K562 (cell line): ENCODE measurements at regions not wholly inside any gene's neighbourhood (a gene's known extent, or its start where the extent isn't known, plus 50 kb on each side); places are given as distances from the start of the nearest gene placed in this dataset.

ENCODE experiments used
- ATAC-seq: fragments of 200-7000 bp; cut with Tn5 transposase; 3 replicates; pipeline ENCODE4 v1.9.1; 2020; ENCODE audit warnings: moderate library complexity
- BruUV-seq: library from RNA; stranded (reverse); fragments of 400-500 nt; replicated peaks from 2 replicates; lab custom pipeline; 2021; lab: Mats Ljungman, UMichigan
- CTCF ChIA-PET: fragments of 300-600 bp; formaldehyde crosslinking; extraction: SDS; loops from one replicate; lab custom pipeline; 2021; ENCODE audit warnings: low intra/inter-chr PET ratio; lab: Yijun Ruan, JAX
- POLR2A ChIA-PET: fragments of 300-600, 350-650 bp; sonication (Branson Sonifier 250); formaldehyde crosslinking; extraction: SDS; loops from one replicate; lab custom pipeline; 2021; ENCODE audit warnings: antibody characterized with exemption, inconsistent platforms; lab: Yijun Ruan, JAX
- DNase-seq, 4 experiments: peaks; one replicate each; pipeline versions ENCODE4 v3.0.0 to v3.0.0-alpha.2; 2011 to 2018; ENCODE audit warnings: low spot score in 3 of 4, mixed read lengths in 3 of 4; ENCODE audit errors: extremely low read depth in 1 of 4
- FAIRE-seq: peaks from 2 replicates; lab custom pipeline; 2011; peaks lifted over from hg19 to GRCh38; lab: Jason Lieb, UNC
- H2AFZ ChIP-seq: 2 replicates; pipeline ENCODE4 v1.6.0; 2011; ENCODE audit warnings: low read depth, low read length, control low read depth, inconsistent platforms
- H3K27ac ChIP-seq: fragments of 200-600 bp; 3 replicates; pipeline ENCODE4 v1.8.0; 2011; ENCODE audit warnings: low read depth, mild to moderate bottlenecking, control low read depth, inconsistent platforms, low read length, moderate library complexity, mixed read lengths; ENCODE audit errors: extremely low read depth
- H3K27me3 ChIP-seq, 2 experiments: fragments of 300-600 bp in 1 of 2; 2 replicates in 1 of 2; 3 replicates in 1 of 2; pipeline versions ENCODE4 v1.6.0 to v1.8.0; 2011; ENCODE audit warnings: inconsistent platforms in 2 of 2, low read length in 2 of 2, mild to moderate bottlenecking in 1 of 2, mixed read lengths in 1 of 2, moderate library complexity in 1 of 2; ENCODE audit not compliant: control insufficient read depth in 2 of 2, insufficient read depth in 2 of 2
- H3K36me3 ChIP-seq: fragments of 300-600 bp; 3 replicates; pipeline ENCODE4 v1.8.0; 2011; ENCODE audit warnings: mild to moderate bottlenecking, low read length, inconsistent platforms; ENCODE audit not compliant: control insufficient read depth, insufficient read depth
- H3K4me1 ChIP-seq, 2 experiments: fragments of 200-600 bp in 1 of 2; replicated peaks in 1 of 2; 2 replicates in 1 of 2; 3 replicates in 1 of 2; pipeline versions ENCODE4 v1.5.1 to v1.8.0; 2011; ENCODE audit warnings: inconsistent platforms in 2 of 2, low read length in 2 of 2, mild to moderate bottlenecking in 1 of 2, mixed read lengths in 1 of 2, moderate library complexity in 1 of 2; ENCODE audit not compliant: control insufficient read depth in 2 of 2, insufficient read depth in 2 of 2
- H3K4me2 ChIP-seq: 2 replicates; pipeline ENCODE4 v1.6.1; 2011; ENCODE audit warnings: low read length, control low read depth, inconsistent platforms, mixed read lengths; ENCODE audit not compliant: insufficient read depth
- H3K4me3 ChIP-seq: fragments of 200-600 bp; sonication (generic), shearing (Covaris generic); 2 replicates; pipeline ENCODE4 v1.5.1; 2016; ENCODE audit warnings: control low read depth, inconsistent platforms
- H3K79me2 ChIP-seq: fragments of 200-600 bp; 3 replicates; pipeline ENCODE4 v1.8.0; 2011; ENCODE audit warnings: low read length, inconsistent platforms; ENCODE audit not compliant: control insufficient read depth, insufficient read depth
- H3K9ac ChIP-seq, 2 experiments: 2 replicates each; pipeline versions ENCODE4 v1.6.0 to v1.6.1; 2011; ENCODE audit warnings: low read depth in 2 of 2, low read length in 2 of 2, control low read depth in 1 of 2, inconsistent platforms in 1 of 2, mild to moderate bottlenecking in 1 of 2, mixed read lengths in 1 of 2; ENCODE audit not compliant: insufficient read depth in 1 of 2
- H3K9me1 ChIP-seq: one replicate; pipeline ENCODE4 v1.6.0; 2011; ENCODE audit warnings: inconsistent platforms, mild to moderate bottlenecking, low read length, moderate library complexity; ENCODE audit not compliant: control insufficient read depth, insufficient read depth
- H3K9me3 ChIP-seq: replicated peaks from 2 replicates; pipeline ENCODE4 v1.5.1; 2011; ENCODE audit warnings: low read depth, low read length, inconsistent platforms; ENCODE audit not compliant: control insufficient read depth, insufficient read depth
- H4K20me1 ChIP-seq: replicated peaks from 2 replicates; pipeline ENCODE4 v1.6.1; 2011; ENCODE audit warnings: low read length, inconsistent platforms, mixed read lengths; ENCODE audit not compliant: control insufficient read depth, insufficient read depth
- CTBP1 ChIP-seq: fragments of 450-650 bp; IDR thresholded peaks from 2 replicates; pipeline ENCODE4 v1.6.1; 2016; ENCODE audit warnings: borderline replicate concordance
- NR2C1 ChIP-seq, 2 experiments: fragments of 450-650 bp; IDR thresholded peaks; 2 replicates each; pipeline ENCODE4 v1.6.1; 2017; ENCODE audit warnings: mild to moderate bottlenecking in 2 of 2, antibody characterized with exemption in 1 of 2, inconsistent platforms in 1 of 2, missing compliant biosample characterization in 1 of 2, missing genetic modification characterization in 1 of 2
- RBM17 ChIP-seq: fragments of 200-400 bp; formaldehyde crosslinking; IDR thresholded peaks from 2 replicates; pipeline ENCODE4 v1.6.1; 2017; ENCODE audit warnings: low read depth, mild to moderate bottlenecking, low read length, borderline replicate concordance
- WGBS: fragments of 100-300 bp; shearing (Covaris generic); methylation state at CpG from one replicate; pipeline ENCODE4 v1.1.6; 2016; ENCODE audit warnings: low coverage, mixed read lengths; ENCODE audit not compliant: insufficient coverage; ENCODE audit errors: missing lambda C conversion rate; 5-methylcytosine and 5-hydroxymethylcytosine counted together
- in situ Hi-C: fragments of 300-500 bp; cut with MboI; formaldehyde crosslinking; loops from 4 replicates; pipeline ENCODE4 v1.15.0; 2018; ENCODE audit warnings: inconsistent platforms, mixed read lengths
- intact Hi-C: fragments of 100-400 bp; cut with micrococcal nuclease; formaldehyde crosslinking; loops from 2 replicates; pipeline ENCODE4 v1.14.2; 2022

- CTCF ChIA-PET = no interaction called here
- H3K9ac ChIP-seq = no peak overlapping the region
- DNase-seq (no peak), FAIRE-seq (no peak), ATAC-seq (no peak)
- BruUV-seq = no TSS peak
- POLR2A ChIA-PET = no interaction called here
- H3K27ac ChIP-seq = no peak overlapping the region
- no peak overlapping the region for H3K4me3 ChIP-seq
- H3K36me3 ChIP-seq = no peaks in the 10 kb centered on the region
- in situ Hi-C loops (no loop called here), intact Hi-C loops (no loop called here)
- no peak overlapping the region for H2AFZ ChIP-seq
- no peaks in the 10 kb centered on the region for H3K9me1 ChIP-seq
- H3K4me2 ChIP-seq = no peak overlapping the region
- H3K9me3 ChIP-seq = no peaks in the 10 kb centered on the region
- TF ChIP-seq RBM17 (no peak), CTBP1 (no peak)
- no peaks in the 10 kb centered on the region; a peak in 1 of 5 replicates for H3K27me3 ChIP-seq
- H3K4me1 ChIP-seq = no peaks in the 10 kb centered on the region
- no peaks in the 10 kb centered on the region for H3K79me2 ChIP-seq
- H4K20me1 ChIP-seq = no peaks in the 10 kb centered on the region
Measured at GRCh38 chr11:112605093-112605666, 344.5 kb upstream of the PLET1 start.

GRCh38 chr11:112606656-112607055 is 346.0 kb upstream of the PLET1 start:
- Histone ChIP-seq H3K27ac (no peak overlapping the region), H3K9ac (no peak overlapping the region), H3K27me3 (no peaks in the 10 kb centered on the region; a peak in 1 of 5 replicates), H2AFZ (no peak overlapping the region), H3K9me1 (no peaks in the 10 kb centered on the region), H3K79me2 (no peaks in the 10 kb centered on the region), H3K9me3 (no peaks in the 10 kb centered on the region), H3K36me3 (no peaks in the 10 kb centered on the region), H4K20me1 (no peaks in the 10 kb centered on the region), H3K4me3 (no peak overlapping the region), H3K4me1 (no peaks in the 10 kb centered on the region), H3K4me2 (no peak overlapping the region)
- DNase-seq = no peak
- BruUV-seq = no TSS peak
- POLR2A ChIA-PET = no interaction called here
- CTCF ChIA-PET = no interaction called here
- intact Hi-C loops = no loop called here
- in situ Hi-C loops = no loop called here
- ATAC-seq = no peak
- FAIRE-seq = no peak
- 0% methylated on average over 2 of the region's 2 CpGs for WGBS
- TF ChIP-seq NR2C1 (IDR thresholded peaks at IDR 0.05) = no peak
- no peak for TF ChIP-seq NR2C1 (tag; IDR thresholded peaks at IDR 0.05)
